ENCODE measurements at regions not wholly inside any gene's neighbourhood (a gene's known extent, or its start where the extent isn't known, plus 50 kb on each side); places are given as distances from the start of the nearest gene placed in this dataset.

DNA sequence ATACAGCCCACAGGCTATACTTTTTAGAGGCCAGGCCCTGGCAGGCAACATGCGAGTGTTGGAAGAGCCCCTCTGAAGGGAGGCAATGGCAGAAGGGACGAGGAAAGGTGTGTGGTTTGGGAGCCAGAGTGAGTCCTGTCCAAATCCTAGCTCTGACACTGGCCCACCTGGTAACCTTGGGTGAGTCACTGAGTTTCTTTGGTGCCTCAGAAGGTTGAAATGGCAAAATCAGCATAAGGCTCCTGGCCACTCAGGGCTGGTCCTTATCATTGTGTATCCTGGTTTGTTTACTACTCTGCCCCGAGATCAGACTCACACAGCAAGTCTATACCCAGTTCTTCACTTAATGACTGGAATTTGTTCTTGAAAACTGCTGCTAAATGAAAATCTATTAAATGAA is 71.4 kb upstream of the TLE3 start:
- Histone ChIP-seq H3K4me3 (no peak overlapping the region), H3K36me3 (replicated peaks in 1 of 2) (no peaks in the 10 kb centered on the region), H3K27me3 (no peaks in the 10 kb centered on the region), H3K27ac (no peak overlapping the region), H3K4me1 (replicated peaks in 1 of 2) (peaks cover 5 to 23% of the 10 kb centered on the region in 2 donors), H3K9me3 (replicated peaks in 1 of 3) (no peaks in the 10 kb centered on the region)
- TF ChIP-seq, protein P1, sequence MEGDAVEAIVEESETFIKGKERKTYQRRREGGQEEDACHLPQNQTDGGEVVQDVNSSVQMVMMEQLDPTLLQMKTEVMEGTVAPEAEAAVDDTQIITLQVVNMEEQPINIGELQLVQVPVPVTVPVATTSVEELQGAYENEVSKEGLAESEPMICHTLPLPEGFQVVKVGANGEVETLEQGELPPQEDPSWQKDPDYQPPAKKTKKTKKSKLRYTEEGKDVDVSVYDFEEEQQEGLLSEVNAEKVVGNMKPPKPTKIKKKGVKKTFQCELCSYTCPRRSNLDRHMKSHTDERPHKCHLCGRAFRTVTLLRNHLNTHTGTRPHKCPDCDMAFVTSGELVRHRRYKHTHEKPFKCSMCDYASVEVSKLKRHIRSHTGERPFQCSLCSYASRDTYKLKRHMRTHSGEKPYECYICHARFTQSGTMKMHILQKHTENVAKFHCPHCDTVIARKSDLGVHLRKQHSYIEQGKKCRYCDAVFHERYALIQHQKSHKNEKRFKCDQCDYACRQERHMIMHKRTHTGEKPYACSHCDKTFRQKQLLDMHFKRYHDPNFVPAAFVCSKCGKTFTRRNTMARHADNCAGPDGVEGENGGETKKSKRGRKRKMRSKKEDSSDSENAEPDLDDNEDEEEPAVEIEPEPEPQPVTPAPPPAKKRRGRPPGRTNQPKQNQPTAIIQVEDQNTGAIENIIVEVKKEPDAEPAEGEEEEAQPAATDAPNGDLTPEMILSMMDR (IDR thresholded peaks at IDR 0.05) = no peak
- no peak for TF ChIP-seq POLR2A (IDR thresholded peaks at IDR 0.05)
- intact Hi-C loops (cut with DNase I) = no loop called here
- 91 to 100% (median 97%) methylated on average over 3 of the region's 3 CpGs for WGBS, 4 donors
- DNase-seq = no peak

DNA sequence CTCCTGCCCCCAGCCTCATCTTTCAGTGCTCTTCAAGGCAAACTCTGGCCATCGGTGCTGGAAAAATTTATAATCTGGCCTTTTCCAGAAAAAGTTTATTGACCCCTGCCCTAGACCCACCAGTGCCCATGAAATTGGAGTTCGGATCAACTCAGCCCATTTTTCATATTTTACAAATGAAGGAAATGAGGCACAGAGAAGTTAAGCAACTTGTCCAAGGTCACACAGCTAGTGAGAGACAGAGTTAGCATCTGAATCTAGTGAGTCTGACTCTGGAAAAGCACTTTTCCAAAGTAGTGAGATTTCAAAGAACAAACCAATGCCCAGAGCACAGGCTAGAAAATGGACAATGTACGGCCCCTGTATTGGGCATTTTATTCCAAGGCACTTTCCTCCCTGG is 69.4 kb upstream of the TLE3 start:
- Histone ChIP-seq H3K27ac (no peak overlapping the region), H3K9me3 (replicated peaks in 1 of 3) (no peaks in the 10 kb centered on the region), H3K4me1 (replicated peaks in 1 of 2) (peaks cover 5 to 23% of the 10 kb centered on the region in 2 donors), H3K36me3 (replicated peaks in 1 of 2) (no peaks in the 10 kb centered on the region), H3K27me3 (no peaks in the 10 kb centered on the region), H3K4me3 (no peak overlapping the region)
- DNase-seq = no peak
- TF ChIP-seq, protein P1 (IDR thresholded peaks at IDR 0.05) = no peak
- TF ChIP-seq POLR2A (IDR thresholded peaks at IDR 0.05) = no peak
- intact Hi-C loops (cut with DNase I) = no loop called here
- 49 to 85% (median 57%) methylated on average over 2 to 3 of the region's 3 CpGs for WGBS, 4 donors

DNA sequence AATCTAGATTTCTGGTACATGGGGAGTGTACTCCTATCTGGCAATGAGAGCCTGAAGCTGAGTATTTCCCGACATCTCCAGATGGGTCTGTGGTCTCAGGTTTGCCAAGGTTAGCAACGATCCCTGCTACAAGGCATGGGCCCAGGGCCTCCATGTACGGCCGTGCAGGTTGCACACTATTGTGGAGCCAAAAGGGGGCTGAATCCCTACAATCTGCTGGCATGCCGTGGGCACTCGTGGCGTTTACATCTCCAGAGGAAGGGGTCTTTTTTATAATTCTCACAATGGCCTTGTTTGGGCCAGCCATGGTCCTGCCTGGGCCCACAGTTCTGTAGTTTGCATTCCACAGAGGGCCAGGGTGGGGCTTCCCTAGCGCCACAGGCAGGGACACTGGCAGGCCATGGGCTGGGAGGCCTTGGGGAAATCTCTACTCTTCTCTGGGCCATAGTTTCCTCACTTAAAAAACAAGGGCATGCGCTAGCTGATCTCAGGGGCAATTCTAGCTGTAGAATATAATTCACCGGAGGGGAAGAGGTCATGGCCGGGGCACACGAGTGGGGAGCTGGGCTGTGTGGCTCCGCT is 68.9 kb upstream of the TLE3 start:
- Histone ChIP-seq H3K9me3 (replicated peaks in 1 of 3) (no peaks in the 10 kb centered on the region), H3K36me3 (replicated peaks in 1 of 2) (no peaks in the 10 kb centered on the region), H3K27me3 (no peaks in the 10 kb centered on the region), H3K27ac (peak overlapping the region in 1 of 5 donors; percentile 58), H3K4me3 (no peak overlapping the region), H3K4me1 (replicated peaks in 1 of 2) (peaks cover 5 to 23% of the 10 kb centered on the region in 2 donors)
- intact Hi-C loops (cut with DNase I) = no loop called here
- no peak for TF ChIP-seq POLR2A (IDR thresholded peaks at IDR 0.05)
- TF ChIP-seq, protein P1 (IDR thresholded peaks at IDR 0.05) = no peak
- peak in 3 of 7 donors; percentile 16 to 44 (median 43) for DNase-seq
- 68 to 77% (median 74%) methylated on average over 10 to 13 of the region's 13 CpGs for WGBS, 4 donors

DNA sequence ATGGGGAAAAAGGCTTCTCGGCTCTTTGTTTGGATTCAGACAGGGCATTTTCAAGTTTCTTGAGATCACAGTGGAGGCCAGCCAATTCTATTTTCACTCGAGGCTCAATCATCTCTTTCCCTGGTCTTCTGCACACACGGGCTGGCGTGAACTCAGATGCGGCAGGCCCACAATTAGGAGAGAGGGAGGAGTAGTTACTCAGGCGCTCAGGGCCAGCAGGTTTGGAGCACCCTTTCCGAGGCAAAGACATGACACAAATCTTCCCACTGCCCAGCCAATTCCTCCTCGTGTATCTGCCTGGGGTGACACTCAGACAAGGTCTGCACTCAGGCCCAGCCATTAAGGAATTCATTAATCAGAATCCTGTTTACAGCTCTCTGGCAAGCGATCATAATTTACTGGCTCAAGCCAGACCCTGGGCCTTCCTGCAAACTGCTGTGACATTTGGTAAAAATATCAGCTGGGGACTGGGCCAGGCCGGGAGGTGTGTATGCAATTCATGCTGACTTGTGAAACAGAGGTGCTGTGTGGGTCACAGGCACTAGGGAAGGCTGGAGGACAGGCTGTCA is 68.1 kb upstream of the TLE3 start:
- TF ChIP-seq, protein P1 (IDR thresholded peaks at IDR 0.05) = no peak
- TF ChIP-seq POLR2A (IDR thresholded peaks at IDR 0.05) = no peak
- WGBS, 4 donors = 26 to 39% (median 33%) methylated on average over 9 to 10 of the region's 10 CpGs
- Histone ChIP-seq H3K9me3 (replicated peaks in 1 of 3) (no peaks in the 10 kb centered on the region), H3K4me1 (replicated peaks in 1 of 2) (peaks cover 5 to 28% of the 10 kb centered on the region in 2 donors), H3K27ac (peak overlapping the region in 2 of 5 donors; percentile 47 to 58), H3K36me3 (replicated peaks in 1 of 2) (no peaks in the 10 kb centered on the region), H3K27me3 (no peaks in the 10 kb centered on the region), H3K4me3 (no peak overlapping the region)
- intact Hi-C loops (cut with DNase I) = no loop called here
- peak; percentile 47 to 87 (median 78) for DNase-seq
